Heart left ventricle (tissue), 16 donors: ENCODE measurements at regions not wholly inside any gene's neighbourhood (a gene's known extent, or its start where the extent isn't known, plus 50 kb on each side); places are given as distances from the start of the nearest gene placed in this dataset.

Source experiments
- ATAC-seq, 4 donors: fragments of 200-7000 bp; cut with Tn5 transposase; one replicate each; pipeline ENCODE4 v1.9.1; 2020 to 2022; ENCODE audit warnings: moderate library complexity in 4 of 4, mild to moderate bottlenecking in 3 of 4, moderate number of reproducible peaks in 1 of 4
- DNase-seq, 5 donors: peaks; one replicate each; pipeline ENCODE4 v3.0.0-alpha.2; 2020
- H3K27ac ChIP-seq, 12 donors: fragments of 200-600 bp; sonication (generic) in 4 of 12; one replicate each; pipeline versions ENCODE4 v1.5.0 to v1.8.0; 2016 to 2022; ENCODE audit warnings: mild to moderate bottlenecking in 2 of 12
- H3K27me3 ChIP-seq, 9 donors: fragments of 200-600 bp; sonication (generic) in 2 of 9; one replicate each; pipeline versions ENCODE4 v1.5.1 to v1.8.0; 2016 to 2022; ENCODE audit warnings: mild to moderate bottlenecking in 3 of 9
- H3K36me3 ChIP-seq, 9 donors: fragments of 200-600 bp; sonication (generic) in 2 of 9; one replicate each; pipeline versions ENCODE4 v1.5.0 to v1.8.0; 2018 to 2022; ENCODE audit warnings: mild to moderate bottlenecking in 2 of 9
- H3K4me1 ChIP-seq, 12 donors: fragments of 200-600 bp; sonication (generic) in 4 of 12; one replicate each; pipeline versions ENCODE4 v1.5.0 to v1.8.0; 2016 to 2022; ENCODE audit warnings: mild to moderate bottlenecking in 3 of 12
- H3K4me3 ChIP-seq, 12 donors: fragments of 200-600 bp; sonication (generic) in 4 of 12; one replicate each; pipeline versions ENCODE4 v1.5.0 to v1.8.0; 2017 to 2022; ENCODE audit warnings: mild to moderate bottlenecking in 9 of 12, moderate library complexity in 4 of 12
- H3K9me3 ChIP-seq, 12 donors: fragments of 200-600 bp; sonication (generic) in 4 of 12; one replicate each; pipeline versions ENCODE4 v1.5.0 to v1.8.0; 2016 to 2022; ENCODE audit warnings: mild to moderate bottlenecking in 1 of 12
- CTCF ChIP-seq, 12 donors: fragments of 200-600 bp; sonication (generic) in 4 of 12; IDR thresholded peaks; one replicate each; pipeline versions ENCODE4 v1.5.0 to v1.8.0; 2018 to 2022; ENCODE audit warnings: antibody characterized with exemption in 12 of 12, mild to moderate bottlenecking in 5 of 12
- POLR2A ChIP-seq, 2 donors: fragments of 450-650 bp; IDR thresholded peaks; one replicate each; pipeline ENCODE4 v1.6.1; 2017; ENCODE audit warnings: antibody characterized with exemption in 2 of 2, mild to moderate bottlenecking in 2 of 2, moderate library complexity in 2 of 2
- WGBS, 4 donors: extraction: QIAGEN DNeasy Blood & Tissue Kit in 2 of 4; methylation state at CpG; one replicate each; pipeline versions ENCODE4 v1.1.5 to v1.1.7; 2013 to 2018; 5-methylcytosine and 5-hydroxymethylcytosine counted together
- intact Hi-C, 10 donors: fragments of 100-400 bp; cut with DNase I; formaldehyde crosslinking; loops; one replicate each; pipeline versions ENCODE4 v1.11.1 to v1.14.2; 2022
- donor health status: ischemic (EF 13 %, LVEDD 7.1; RV severe dilation, severe dysfunction).
- donor health status: healthy with polysubstance abuse.
- donor health status: DM: no; HTN: yes; CAD: no.
- donor health status: DM: no; HTN: no; CAD: no.
- donor health status: ischemic (EF 25% LVEDD 6.9; RV normal size, moderate dysfunction).
- donor health status: ischemic (EF 25% LVEDD 5.7; RV mildly dilated, moderate dysfunction).
- donor health status: healthy.
- donor health status: DM: yes; HTN: yes; CAD: no.
- donor health status: ischemic (EF 35%, LVEDD 5.7; RV mildly dilated, moderate dysfunction).
- donor health status: nonischemic (EF 11% LVEDD 7.7; RV severe dilation, severe dysfunction).
- donor health status: DM: yes; HTN: yes; CAD: no.
- donor health status: PGD.
- donor health status: ischemic (EF 29% LVEDD 5.4; RV normal size, mild dysfunction).
- donor health status: nonischemic (EF 23%, LVEDD 6.1; RV moderate dilation, normal function).

GRCh38 chr20:61037498-61037897, 214.6 kb upstream of the CDH4 start:
- peaks cover 0 to 28% (median 3%) of the 10 kb centered on the region in 12 donors for H3K9me3 ChIP-seq
- TF ChIP-seq CTCF (IDR thresholded peaks at IDR 0.05) (no peak), POLR2A (IDR thresholded peaks at IDR 0.05) (no peak)
- H3K4me3 ChIP-seq = no peak overlapping the region
- DNase-seq (no peak), ATAC-seq (no peak)
- no peaks in the 10 kb centered on the region for H3K36me3 ChIP-seq
- intact Hi-C loops = no loop called here
- 75 to 84% (median 76%) methylated on average over 3 of the region's 3 CpGs for WGBS, 4 donors
- no peaks in the 10 kb centered on the region for H3K4me1 ChIP-seq
- peaks cover 0 to 9% (median 0%) of the 10 kb centered on the region in 9 donors for H3K27me3 ChIP-seq
- no peak overlapping the region for H3K27ac ChIP-seq

GRCh38 chr20:61041481-61041880, 210.6 kb upstream of the CDH4 start:
- ATAC-seq = no peak
- WGBS, 4 donors = 70 to 77% (median 73%) methylated on average over 4 of the region's 4 CpGs
- H3K4me1 ChIP-seq = no peaks in the 10 kb centered on the region
- no peak for DNase-seq
- H3K27me3 ChIP-seq = peaks cover 0 to 24% (median 0%) of the 10 kb centered on the region in 9 donors
- TF ChIP-seq CTCF (IDR thresholded peaks at IDR 0.05) = no peak
- TF ChIP-seq POLR2A (IDR thresholded peaks at IDR 0.05) = no peak
- no peak overlapping the region for H3K4me3 ChIP-seq
- no peaks in the 10 kb centered on the region for H3K36me3 ChIP-seq
- intact Hi-C loops = no loop called here
- no peak overlapping the region for H3K27ac ChIP-seq
- peaks cover 0 to 19% (median 0%) of the 10 kb centered on the region in 12 donors for H3K9me3 ChIP-seq

GRCh38 chr20:61042506-61043385, 209.3 kb upstream of the CDH4 start:
- 63 to 68% (median 63%) methylated on average over 25 of the region's 25 CpGs for WGBS, 4 donors
- H3K27me3 ChIP-seq = peaks cover 0 to 24% (median 0%) of the 10 kb centered on the region in 9 donors
- no peak for DNase-seq
- intact Hi-C loops = no loop called here
- no peaks in the 10 kb centered on the region for H3K4me1 ChIP-seq
- no peak overlapping the region for H3K4me3 ChIP-seq
- TF ChIP-seq POLR2A (IDR thresholded peaks at IDR 0.05) (no peak), CTCF (IDR thresholded peaks at IDR 0.05) (no peak)
- ATAC-seq = no peak
- no peaks in the 10 kb centered on the region for H3K36me3 ChIP-seq
- peaks cover 0 to 6% (median 0%) of the 10 kb centered on the region in 12 donors for H3K9me3 ChIP-seq
- H3K27ac ChIP-seq = no peak overlapping the region

GRCh38 chr20:61043681-61044080, 208.4 kb upstream of the CDH4 start:
- no peak for ATAC-seq
- intact Hi-C loops = no loop called here
- 66 to 81% (median 69%) methylated on average over 6 to 9 of the region's 9 CpGs for WGBS, 4 donors

More at GRCh38 chr20:61043681-61044080, 208.4 kb upstream of the CDH4 start:
- DNase-seq = no peak
- Histone ChIP-seq H3K36me3 (no peaks in the 10 kb centered on the region), H3K4me1 (no peaks in the 10 kb centered on the region), H3K4me3 (no peak overlapping the region), H3K9me3 (peaks cover 0 to 3% (median 0%) of the 10 kb centered on the region in 12 donors), H3K27ac (no peak overlapping the region), H3K27me3 (peaks cover 0 to 24% (median 0%) of the 10 kb centered on the region in 9 donors)
- TF ChIP-seq POLR2A (IDR thresholded peaks at IDR 0.05) (no peak), CTCF (IDR thresholded peaks at IDR 0.05) (no peak)
